ENCODE measurements at regions not wholly inside any gene's neighbourhood (a gene's known extent, or its start where the extent isn't known, plus 50 kb on each side); places are given as distances from the start of the nearest gene placed in this dataset.
A peak's percentile ranks its signal among the peaks of the same experiment; 100 is the strongest.

DNA sequence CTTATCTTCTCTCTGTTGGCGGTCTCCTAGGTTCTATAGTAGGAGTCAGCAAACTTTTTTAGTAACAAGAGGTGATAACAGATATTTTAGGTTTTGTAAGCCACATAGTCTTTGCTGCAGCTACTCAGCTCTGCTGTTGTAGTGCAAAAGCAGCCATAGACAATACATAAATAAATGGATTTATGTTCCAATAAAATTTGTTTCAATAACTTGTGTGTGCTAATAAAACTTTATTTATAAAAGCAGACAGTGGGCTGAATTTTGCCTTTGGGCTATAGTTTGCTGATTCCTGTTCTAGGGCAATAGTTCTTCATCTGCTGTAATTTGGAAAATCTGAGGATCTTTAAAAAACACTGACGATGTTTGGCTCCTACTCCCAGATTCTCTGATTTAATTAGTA, 469.4 kb upstream of the TNC start:
- DNase-seq = no peak

DNA sequence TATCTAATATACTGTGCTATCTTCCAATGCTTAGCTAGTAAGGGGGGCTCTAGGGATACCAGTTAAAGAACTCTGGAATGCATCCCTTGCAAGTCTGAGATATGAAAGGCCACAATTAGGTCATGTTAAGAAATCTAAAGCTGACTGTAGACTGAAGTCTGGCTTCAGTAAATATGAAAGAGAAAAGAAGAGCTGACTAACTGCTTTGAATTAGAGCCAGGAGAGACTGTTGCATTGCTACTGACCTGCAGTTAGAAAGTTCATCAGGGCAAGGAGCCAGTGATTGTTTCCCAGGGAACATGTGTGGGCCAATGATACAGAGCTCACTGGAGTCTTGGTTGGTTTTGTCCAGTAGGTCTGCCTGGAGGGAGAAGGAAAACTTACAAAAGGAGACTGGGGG, 472.1 kb upstream of the TNC start:
- no peak for DNase-seq

DNA sequence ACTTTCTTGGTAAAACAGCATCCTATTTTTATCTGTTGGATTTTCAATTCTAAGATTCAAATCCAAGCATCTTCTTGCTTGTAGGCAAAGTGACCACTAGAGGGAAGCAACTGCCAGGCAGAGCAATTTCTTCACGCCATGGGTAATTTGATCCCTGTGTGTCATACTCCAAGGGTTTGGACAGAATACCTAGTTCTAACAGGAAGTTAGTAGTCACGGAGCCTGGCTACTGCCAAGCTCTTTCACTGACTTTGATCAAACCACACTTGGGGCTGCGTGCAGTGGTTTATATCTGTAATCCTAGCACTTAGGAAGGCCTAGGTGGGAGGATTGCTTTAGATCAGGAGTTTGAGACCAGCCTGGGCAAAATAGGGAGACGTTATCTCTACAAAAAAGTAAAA, 473.6 kb upstream of the TNC start:
- peak; percentile 38 for DNase-seq

- no peak for DNase-seq
These were observed 475.7 kb upstream of the TNC start for GRCh38 chr9:115593587-115594091.

GRCh38 chr9:115594557-115594956, 476.6 kb upstream of the TNC start:
- no peak for DNase-seq

- no peak for DNase-seq
These were observed 478.2 kb upstream of the TNC start for GRCh38 chr9:115596021-115596745.

GRCh38 chr9:115596746-115597080, 478.8 kb upstream of the TNC start:
- no peak for DNase-seq

- no peak for DNase-seq
These were observed 479.5 kb upstream of the TNC start for GRCh38 chr9:115597330-115597895.

DNA sequence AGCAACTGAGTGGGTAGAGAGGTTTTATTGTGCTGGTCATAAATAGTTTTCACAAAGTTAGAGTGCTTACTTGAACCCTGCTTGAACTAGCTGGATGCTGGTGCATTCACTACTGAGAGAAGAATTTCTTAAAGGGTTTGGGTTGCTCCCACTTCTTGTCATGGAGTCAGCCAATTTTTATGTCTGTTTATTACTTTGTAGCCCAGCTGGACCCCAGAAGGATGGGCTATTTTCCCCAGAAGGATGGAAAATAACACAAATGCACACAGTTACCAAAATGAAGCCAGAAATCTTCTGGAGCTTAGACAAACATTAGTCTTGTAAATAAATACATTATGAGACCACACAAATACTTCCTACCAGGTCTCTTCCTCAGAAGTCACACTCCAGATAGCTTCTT, 480.8 kb upstream of the TNC start:
- DNase-seq = no peak

GRCh38 chr9:115599898-115600297, 481.9 kb upstream of the TNC start:
- DNase-seq = no peak

DNA sequence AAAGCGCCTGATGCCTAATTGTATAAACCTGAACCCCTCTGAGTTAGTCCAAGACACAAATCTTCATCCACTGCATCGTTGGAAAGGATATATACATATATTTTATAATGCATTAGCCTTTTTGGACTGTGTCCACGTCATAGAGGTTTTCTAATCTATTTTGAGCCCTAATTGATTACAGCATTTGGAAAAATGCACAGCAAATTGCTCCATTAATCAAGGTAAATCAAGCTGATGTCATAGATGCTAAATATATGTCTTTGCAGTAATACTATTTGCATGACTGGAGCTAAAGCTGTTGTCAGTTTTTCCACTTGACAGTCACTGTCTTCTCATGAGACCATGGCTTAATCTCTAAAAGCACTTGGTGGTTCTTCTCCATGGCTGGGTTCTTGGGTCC, 483.5 kb upstream of the TNC start:
- DNase-seq = no peak

GRCh38 chr9:115604831-115605483, 487.0 kb upstream of the TNC start:
- no peak for DNase-seq

DNA sequence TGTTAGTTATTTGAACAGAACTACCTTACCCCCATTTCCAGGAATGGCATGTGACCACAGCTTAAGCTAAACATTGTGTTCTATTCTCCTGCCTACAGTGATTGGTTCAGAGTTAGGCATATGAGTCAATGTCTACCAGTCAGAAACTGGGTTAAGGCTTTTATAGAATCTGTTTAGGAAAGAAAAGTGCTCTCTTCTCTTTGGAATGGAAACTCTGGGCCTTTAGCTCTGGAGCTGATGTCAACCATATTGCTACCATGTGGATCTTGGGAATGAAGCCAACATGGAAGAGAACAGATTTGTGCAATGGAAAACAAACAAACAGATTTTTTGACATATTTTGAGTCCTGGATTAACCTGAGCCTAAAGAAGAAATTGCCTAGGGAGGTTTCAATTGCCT, 488.9 kb upstream of the TNC start:
- no peak for DNase-seq

DNA sequence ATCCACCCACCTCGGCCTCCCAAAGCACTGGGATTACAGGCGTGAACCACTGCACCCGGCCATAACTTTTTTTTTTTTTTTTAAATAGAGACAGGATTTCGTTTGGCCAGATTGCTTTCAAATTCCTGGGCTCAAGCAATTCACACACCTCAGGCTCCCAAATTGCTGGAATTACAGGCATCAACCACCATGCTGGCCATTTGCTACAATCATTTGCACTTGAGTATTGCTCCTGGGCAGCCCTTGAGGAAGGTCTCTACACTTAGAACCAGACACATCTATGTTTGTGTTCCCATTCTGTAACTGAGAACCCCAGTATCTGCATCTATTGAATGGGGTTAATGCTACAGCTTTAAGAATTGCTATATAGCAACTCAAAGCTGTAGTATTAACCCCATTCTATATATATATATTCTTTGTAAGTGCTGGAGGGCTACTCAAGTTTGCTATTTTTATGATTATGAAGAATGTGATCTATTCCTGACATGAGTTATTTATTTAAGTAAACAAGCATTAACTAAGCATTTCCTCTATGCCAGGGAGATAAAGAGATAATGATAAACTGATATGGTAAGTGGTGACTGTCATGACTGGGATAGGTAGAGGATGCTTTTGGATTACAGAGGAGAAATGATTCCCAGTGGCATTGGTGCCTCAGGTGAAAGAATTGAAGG, 496.5 kb upstream of the TNC start:
- no peak for DNase-seq

DNA sequence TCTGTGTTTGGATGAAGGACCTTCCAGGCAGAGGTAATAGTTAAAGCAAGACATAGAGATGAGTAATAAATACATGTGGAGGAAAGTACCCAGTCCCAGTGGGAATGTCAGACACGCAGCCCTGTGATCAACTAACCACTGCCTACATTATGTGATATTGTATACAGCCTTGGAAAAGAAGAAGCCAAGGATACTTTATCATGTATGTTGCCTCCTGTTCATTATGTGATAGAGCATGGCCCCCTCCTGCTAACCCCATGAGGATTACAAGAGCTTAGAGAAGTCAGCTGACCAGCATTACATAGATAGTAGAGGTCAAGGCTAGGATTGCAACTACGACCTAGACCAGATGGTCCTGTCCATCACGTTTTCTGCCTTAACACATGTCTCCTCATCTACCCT, 497.0 kb upstream of the TNC start:
- no peak for DNase-seq

DNA sequence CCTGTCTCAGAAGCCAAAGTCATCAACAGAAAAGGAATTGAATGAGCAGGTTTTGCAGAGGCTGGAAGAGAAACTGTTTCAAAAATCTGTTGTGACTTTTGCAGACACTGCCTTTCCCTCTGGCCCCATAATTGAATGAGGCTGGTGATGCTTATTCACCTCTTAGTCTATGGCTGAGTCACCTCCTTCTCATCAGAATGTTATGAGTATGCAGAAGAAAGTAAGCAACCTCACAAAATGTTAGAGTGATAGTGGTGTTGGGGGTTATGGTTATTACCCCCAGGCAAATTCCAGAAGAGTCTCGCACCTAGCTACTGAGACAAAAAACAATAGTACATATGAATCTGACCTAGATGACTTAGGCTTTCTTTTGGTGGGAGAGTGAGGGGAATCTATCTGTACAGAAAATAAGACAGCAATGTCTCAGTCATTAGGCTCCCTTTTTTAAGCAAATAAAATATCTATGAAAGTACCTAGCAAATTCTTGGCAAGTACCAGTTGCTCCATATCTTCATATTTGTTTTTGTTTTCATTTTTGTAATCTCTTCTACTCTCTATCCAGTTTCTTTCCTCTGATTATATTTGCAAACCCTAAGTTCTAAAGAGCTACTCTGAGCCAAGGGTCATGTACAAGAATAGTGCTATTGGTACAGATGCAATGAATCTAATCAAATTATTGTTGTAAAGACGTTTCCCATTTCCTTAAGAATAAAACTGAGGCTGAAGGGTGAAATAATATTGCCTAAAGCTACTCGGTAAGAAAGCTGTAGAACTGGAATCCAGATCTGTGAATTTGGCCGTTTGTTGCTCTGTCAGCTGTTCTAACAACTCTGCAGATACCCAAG, 498.1 kb upstream of the TNC start:
- no peak for DNase-seq

- no peak for DNase-seq
These were observed 498.8 kb upstream of the TNC start for GRCh38 chr9:115616666-115617239.

DNA sequence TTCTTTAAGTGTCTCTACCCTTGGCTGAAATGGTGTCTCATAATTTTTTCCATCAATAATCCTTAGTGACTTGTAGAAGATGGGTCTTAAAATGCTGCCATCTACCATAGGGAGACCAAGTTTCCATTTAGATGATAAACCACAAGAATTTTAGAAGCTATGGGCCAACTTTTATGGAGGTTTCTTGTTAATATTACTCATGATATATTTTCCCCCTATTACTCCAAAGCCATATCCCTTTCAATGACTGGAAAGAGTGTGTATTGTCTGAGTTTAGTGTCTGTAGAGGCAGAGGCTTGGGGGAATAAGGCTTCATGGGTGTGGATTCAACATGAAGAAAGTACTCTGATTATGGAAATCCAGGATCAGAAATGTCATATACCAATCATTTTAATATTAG, 507.3 kb upstream of the TNC start:
- DNase-seq = no peak

GRCh38 chr9:115625954-115626353, 508.0 kb upstream of the TNC start:
- DNase-seq = no peak

DNA sequence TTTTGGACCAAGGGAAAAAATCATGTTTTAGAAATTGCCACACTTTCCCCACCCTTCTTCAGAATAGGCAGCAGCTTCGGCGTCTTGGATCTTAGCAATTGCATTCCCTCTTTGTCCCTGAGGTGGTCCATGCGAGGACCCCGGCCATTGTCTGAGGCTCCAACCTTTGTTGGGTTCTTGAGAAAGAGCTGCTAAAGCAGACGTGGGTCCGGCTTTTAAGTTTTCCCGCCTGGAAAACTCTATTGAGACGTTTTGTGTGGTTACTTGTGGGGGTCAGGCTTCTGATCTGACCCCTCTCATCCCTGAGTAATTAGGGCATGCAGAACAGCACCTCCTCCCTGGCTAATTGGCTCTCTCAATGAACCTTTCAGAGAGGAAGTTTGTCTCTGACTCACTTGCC, 509.6 kb upstream of the TNC start:
- DNase-seq = no peak

DNA sequence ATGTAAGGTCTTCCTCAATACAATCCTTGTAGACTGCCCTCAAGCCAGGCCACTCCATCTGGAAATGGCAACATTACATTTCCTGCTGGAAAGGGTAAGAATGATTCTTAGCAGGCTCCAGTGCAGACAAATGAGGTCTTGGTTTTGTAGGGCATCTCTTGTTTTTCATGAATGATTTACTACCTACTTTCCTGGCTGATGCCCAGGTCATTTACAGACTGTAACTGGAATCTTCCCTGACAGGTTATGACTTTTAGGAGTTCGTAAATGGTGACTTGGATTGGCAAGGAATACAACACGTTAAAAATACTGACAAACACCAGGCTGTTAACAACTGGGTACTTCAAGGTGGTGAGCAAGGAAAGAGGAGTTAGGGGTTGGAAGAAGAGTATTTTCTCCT, 510.5 kb upstream of the TNC start:
- DNase-seq = no peak
